Keratinocyte (primary cell): ENCODE measurements at regions not wholly inside any gene's neighbourhood (a gene's known extent, or its start where the extent isn't known, plus 50 kb on each side); places are given as distances from the start of the nearest gene placed in this dataset.

Experiments used
- DNase-seq: peaks from one replicate; pipeline ENCODE4 v3.0.0-alpha.2; 2011; ENCODE audit warnings: low read depth, missing footprints, low spot score
- FAIRE-seq: peaks from 2 replicates; lab custom pipeline; 2011; peaks lifted over from hg19 to GRCh38; lab: Jason Lieb, UNC
- H2AFZ ChIP-seq: 2 replicates; pipeline ENCODE4 v1.6.0; 2012; ENCODE audit warnings: low read length, control low read depth, inconsistent platforms; ENCODE audit not compliant: control insufficient read depth
- H3K27ac ChIP-seq: 2 replicates; pipeline ENCODE4 v1.5.1; 2011; ENCODE audit warnings: low read length; ENCODE audit not compliant: control insufficient read depth, insufficient read depth
- H3K27me3 ChIP-seq: 3 replicates; pipeline ENCODE4 v1.6.0; 2011; ENCODE audit warnings: low read length; ENCODE audit not compliant: control insufficient read depth, insufficient read depth; ENCODE audit errors: extremely low read depth
- H3K36me3 ChIP-seq, 2 experiments: 2 replicates in 1 of 2; 3 replicates in 1 of 2; pipeline ENCODE4 v1.5.1; 2011; ENCODE audit warnings: low read length in 2 of 2, mild to moderate bottlenecking in 1 of 2; ENCODE audit not compliant: control insufficient read depth in 2 of 2, insufficient read depth in 2 of 2; ENCODE audit errors: extremely low read depth in 1 of 2
- H3K4me1 ChIP-seq: 3 replicates; pipeline ENCODE4 v1.5.1; 2011; ENCODE audit warnings: low read length; ENCODE audit not compliant: control insufficient read depth, insufficient read depth; ENCODE audit errors: extremely low read depth
- H3K4me2 ChIP-seq: 3 replicates; pipeline ENCODE4 v1.6.0; 2011; ENCODE audit warnings: low read depth, low read length; ENCODE audit not compliant: control insufficient read depth, insufficient read depth; ENCODE audit errors: extremely low read depth
- H3K4me3 ChIP-seq, 3 experiments: fragments of 200-600 bp in 1 of 3; sonication (generic) in 1 of 3; 2 replicates in 2 of 3; 3 replicates in 1 of 3; pipeline ENCODE4 v1.5.1; 2011 to 2016; ENCODE audit warnings: low read length in 3 of 3, mild to moderate bottlenecking in 3 of 3, control low read depth in 2 of 3, inconsistent platforms in 1 of 3, low read depth in 1 of 3, mixed read lengths in 1 of 3, mixed run types in 1 of 3, moderate library complexity in 1 of 3; ENCODE audit not compliant: control insufficient read depth in 2 of 3, insufficient read depth in 2 of 3; ENCODE audit errors: extremely low read depth in 1 of 3
- H3K79me2 ChIP-seq: 2 replicates; pipeline ENCODE4 v1.6.0; 2012; ENCODE audit warnings: low read length; ENCODE audit not compliant: control insufficient read depth, insufficient read depth
- H3K9ac ChIP-seq: 3 replicates; pipeline ENCODE4 v1.6.0; 2011; ENCODE audit warnings: low read length; ENCODE audit not compliant: control insufficient read depth, insufficient read depth; ENCODE audit errors: extremely low read depth
- H3K9me1 ChIP-seq: 3 replicates; pipeline ENCODE4 v1.6.0; 2011; ENCODE audit warnings: low read length; ENCODE audit not compliant: control insufficient read depth, insufficient read depth; ENCODE audit errors: extremely low read depth
- H3K9me3 ChIP-seq: 2 replicates; pipeline ENCODE4 v1.5.1; 2012; ENCODE audit warnings: low read depth, low read length; ENCODE audit not compliant: control insufficient read depth
- H4K20me1 ChIP-seq: 3 replicates; pipeline ENCODE4 v1.6.0; 2011; ENCODE audit warnings: low read length; ENCODE audit not compliant: control insufficient read depth, insufficient read depth; ENCODE audit errors: extremely low read depth
- EZH2 ChIP-seq: IDR thresholded peaks from one replicate; pipeline ENCODE4 v1.6.1; 2012; ENCODE audit warnings: inconsistent platforms, mild to moderate bottlenecking, low read length, moderate library complexity
- dilution Hi-C: fragments of 300-500 bp; cut with MboI; formaldehyde crosslinking; loops from one replicate; pipeline ENCODE4 v1.7.0; 2020; ENCODE audit warnings: low sequenced_read_pairs; ENCODE audit not compliant: extremely low pct_ligation_motif_present
- small RNA-seq, 3 experiments: library from RNA; depleted of rRNA; stranded (forward); fragments of <200 nt; gene quantifications; one replicate each; pipeline ENCODE3, GENCODE V24; 2012; ENCODE audit warnings: low read depth in 3 of 3, low replicate concordance in 1 of 3; ENCODE audit not compliant: insufficient read length in 3 of 3
- TF ChIP-seq, protein P1 (sequence below), 3 experiments: IDR thresholded peaks in 1 of 3; conservative IDR thresholded peaks in 1 of 3; optimal IDR thresholded peaks in 1 of 3; 2 replicates in 2 of 3; 3 replicates in 1 of 3; pipeline versions ENCODE3 to v1.5.1; 2011; ENCODE audit warnings: low read length in 3 of 3, mild to moderate bottlenecking in 3 of 3, moderate library complexity in 2 of 3, control low read depth in 1 of 3, inconsistent platforms in 1 of 3; ENCODE audit not compliant: insufficient read depth in 2 of 3; ENCODE audit errors: extremely low read depth in 1 of 3

DNA sequence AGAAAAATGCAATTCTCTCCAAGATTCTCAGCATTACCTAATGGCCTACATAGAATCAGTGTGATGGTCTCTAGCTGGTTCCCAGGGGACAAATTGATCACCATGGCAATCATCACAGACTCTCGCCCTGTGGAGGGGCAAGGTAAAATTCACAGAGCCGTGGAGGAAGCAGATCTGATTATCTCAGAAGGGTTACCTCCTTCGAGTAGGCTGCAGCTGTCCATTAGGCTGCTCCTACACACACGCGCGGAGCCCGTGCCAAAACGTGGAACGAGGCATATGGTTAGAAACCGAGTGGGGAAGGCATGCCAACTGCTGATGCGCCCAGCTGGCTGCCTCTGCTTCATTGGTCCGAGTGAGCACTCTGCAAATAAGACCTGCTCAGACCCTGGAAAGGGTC lies 52.8 kb upstream of the PTER start:
- FAIRE-seq: no peak
- TF ChIP-seq, protein P1, sequence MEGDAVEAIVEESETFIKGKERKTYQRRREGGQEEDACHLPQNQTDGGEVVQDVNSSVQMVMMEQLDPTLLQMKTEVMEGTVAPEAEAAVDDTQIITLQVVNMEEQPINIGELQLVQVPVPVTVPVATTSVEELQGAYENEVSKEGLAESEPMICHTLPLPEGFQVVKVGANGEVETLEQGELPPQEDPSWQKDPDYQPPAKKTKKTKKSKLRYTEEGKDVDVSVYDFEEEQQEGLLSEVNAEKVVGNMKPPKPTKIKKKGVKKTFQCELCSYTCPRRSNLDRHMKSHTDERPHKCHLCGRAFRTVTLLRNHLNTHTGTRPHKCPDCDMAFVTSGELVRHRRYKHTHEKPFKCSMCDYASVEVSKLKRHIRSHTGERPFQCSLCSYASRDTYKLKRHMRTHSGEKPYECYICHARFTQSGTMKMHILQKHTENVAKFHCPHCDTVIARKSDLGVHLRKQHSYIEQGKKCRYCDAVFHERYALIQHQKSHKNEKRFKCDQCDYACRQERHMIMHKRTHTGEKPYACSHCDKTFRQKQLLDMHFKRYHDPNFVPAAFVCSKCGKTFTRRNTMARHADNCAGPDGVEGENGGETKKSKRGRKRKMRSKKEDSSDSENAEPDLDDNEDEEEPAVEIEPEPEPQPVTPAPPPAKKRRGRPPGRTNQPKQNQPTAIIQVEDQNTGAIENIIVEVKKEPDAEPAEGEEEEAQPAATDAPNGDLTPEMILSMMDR (optimal IDR thresholded peaks at IDR 0.05 in 1 of 3, IDR thresholded peaks at IDR 0.05 in 1 of 3, conservative IDR thresholded peaks at IDR 0.05 in 1 of 3; ENCODE audit: extremely low read depth in 1 of 3, insufficient read depth in 2 of 3, low read length in 3 of 3): no peak
- TF ChIP-seq EZH2: no peak

DNA sequence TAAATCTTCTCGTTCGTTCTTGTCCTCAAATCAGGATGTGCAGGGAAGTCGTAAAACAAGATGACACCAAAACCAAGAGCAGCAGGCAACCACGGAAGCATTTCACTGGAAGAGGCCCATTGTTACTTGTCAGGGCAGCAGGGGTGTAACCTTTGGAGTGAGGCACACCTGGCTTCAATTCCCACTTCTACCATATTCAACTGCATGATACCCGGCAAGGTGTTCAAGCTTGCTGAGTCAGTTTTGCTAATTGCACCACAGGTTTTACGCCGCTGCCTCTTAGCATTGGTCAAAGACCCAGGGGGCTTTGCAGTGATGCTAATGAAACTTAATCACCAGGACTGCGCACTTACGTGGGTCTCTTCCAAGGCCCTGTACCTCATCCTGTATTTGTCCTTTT lies 50.0 kb upstream of the PTER start:
- H3K27ac ChIP-seq: no peak overlapping the region
- no peak for FAIRE-seq
- dilution Hi-C loops: no loop called here
- no peak overlapping the region for H3K4me2 ChIP-seq
- no peaks in the 10 kb centered on the region for H3K9me1 ChIP-seq
- H4K20me1 ChIP-seq: no peaks in the 10 kb centered on the region
- DNase-seq: no peak
- H3K36me3 ChIP-seq: no peaks in the 10 kb centered on the region
- no peak overlapping the region for H2AFZ ChIP-seq
- no peak for TF ChIP-seq EZH2
- TF ChIP-seq, protein P1 (optimal IDR thresholded peaks at IDR 0.05 in 1 of 3, IDR thresholded peaks at IDR 0.05 in 1 of 3, conservative IDR thresholded peaks at IDR 0.05 in 1 of 3; ENCODE audit: extremely low read depth in 1 of 3, insufficient read depth in 2 of 3, low read length in 3 of 3): no peak
- H3K9ac ChIP-seq: no peak overlapping the region
- H3K79me2 ChIP-seq: no peaks in the 10 kb centered on the region
- H3K4me1 ChIP-seq: no peaks in the 10 kb centered on the region
- no peaks in the 10 kb centered on the region for H3K9me3 ChIP-seq
- no peak overlapping the region for H3K4me3 ChIP-seq
- no peaks in the 10 kb centered on the region for H3K27me3 ChIP-seq

More for the DNA sequence above, 52.8 kb upstream of the PTER start:
- Histone ChIP-seq H3K9me1 (no peaks in the 10 kb centered on the region), H3K27me3 (no peaks in the 10 kb centered on the region), H3K4me3 (no peak overlapping the region), H4K20me1 (no peaks in the 10 kb centered on the region), H3K36me3 (no peaks in the 10 kb centered on the region), H3K27ac (no peak overlapping the region), H3K9me3 (no peaks in the 10 kb centered on the region), H3K9ac (no peak overlapping the region), H3K4me1 (no peaks in the 10 kb centered on the region), H3K79me2 (no peaks in the 10 kb centered on the region), H2AFZ (no peak overlapping the region), H3K4me2 (no peak overlapping the region)
- dilution Hi-C loops: no loop called here
- no peak for DNase-seq

Small RNA genes lying in the stretch of these regions (small RNA-seq; reads per million reads assigned to genes)
- gene RF00322 (0 reads per million in 3 experiments), gene RNU6-1075P (0 reads per million in 3 experiments)
